ENCODE measurements at regions not wholly inside any gene's neighbourhood (a gene's known extent, or its start where the extent isn't known, plus 50 kb on each side); places are given as distances from the start of the nearest gene placed in this dataset.

DNA sequence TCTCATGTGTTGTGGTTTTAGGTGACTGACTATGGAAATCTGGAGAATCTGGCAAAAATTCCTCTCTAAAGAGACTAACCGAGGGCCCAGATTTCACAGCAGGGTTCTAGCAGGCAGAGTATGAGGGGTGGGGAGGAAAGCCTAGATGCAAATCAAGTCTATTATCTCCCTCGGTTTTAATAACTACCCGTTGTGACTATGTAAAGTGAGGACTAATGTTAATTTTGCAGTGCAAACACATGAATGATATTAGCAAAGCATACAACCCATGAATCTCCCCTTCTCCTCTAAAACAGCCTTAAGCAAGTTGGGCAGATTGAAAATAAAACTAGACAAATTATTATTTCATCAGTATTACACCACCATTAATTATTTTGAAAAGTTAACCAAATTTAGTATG, 131.4 kb downstream of the SLITRK2 start:
- TF ChIP-seq, protein P1, sequence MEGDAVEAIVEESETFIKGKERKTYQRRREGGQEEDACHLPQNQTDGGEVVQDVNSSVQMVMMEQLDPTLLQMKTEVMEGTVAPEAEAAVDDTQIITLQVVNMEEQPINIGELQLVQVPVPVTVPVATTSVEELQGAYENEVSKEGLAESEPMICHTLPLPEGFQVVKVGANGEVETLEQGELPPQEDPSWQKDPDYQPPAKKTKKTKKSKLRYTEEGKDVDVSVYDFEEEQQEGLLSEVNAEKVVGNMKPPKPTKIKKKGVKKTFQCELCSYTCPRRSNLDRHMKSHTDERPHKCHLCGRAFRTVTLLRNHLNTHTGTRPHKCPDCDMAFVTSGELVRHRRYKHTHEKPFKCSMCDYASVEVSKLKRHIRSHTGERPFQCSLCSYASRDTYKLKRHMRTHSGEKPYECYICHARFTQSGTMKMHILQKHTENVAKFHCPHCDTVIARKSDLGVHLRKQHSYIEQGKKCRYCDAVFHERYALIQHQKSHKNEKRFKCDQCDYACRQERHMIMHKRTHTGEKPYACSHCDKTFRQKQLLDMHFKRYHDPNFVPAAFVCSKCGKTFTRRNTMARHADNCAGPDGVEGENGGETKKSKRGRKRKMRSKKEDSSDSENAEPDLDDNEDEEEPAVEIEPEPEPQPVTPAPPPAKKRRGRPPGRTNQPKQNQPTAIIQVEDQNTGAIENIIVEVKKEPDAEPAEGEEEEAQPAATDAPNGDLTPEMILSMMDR (conservative IDR thresholded peaks at IDR 0.05; ENCODE audit: low read length): no peak
- TF ChIP-seq EZH2phosphoT487 (IDR thresholded peaks at IDR 0.05; ENCODE audit: borderline replicate concordance): no peak
